ENCODE measurements at regions not wholly inside any gene's neighbourhood (a gene's known extent, or its start where the extent isn't known, plus 50 kb on each side); places are given as distances from the start of the nearest gene placed in this dataset.

GRCh38 chr9:106449336-106449927, 413.5 kb upstream of the ZNF462 start:
- TF ChIP-seq CTCF (conservative IDR thresholded peaks at IDR 0.05; ENCODE audit: low read length) (no peak), EZH2phosphoT487 (IDR thresholded peaks at IDR 0.05; ENCODE audit: borderline replicate concordance, low read depth, low read length) (no peak)
